GM18505 (cell line): ENCODE measurements at regions not wholly inside any gene's neighbourhood (a gene's known extent, or its start where the extent isn't known, plus 50 kb on each side); places are given as distances from the start of the nearest gene placed in this dataset.
"Not testable (repeated sequence)": the region's sequence is repeated elsewhere in the genome, so short reads cannot be mapped to it uniquely, and the experiment has no call there.

ENCODE experiments used
- ATAC-seq: cut with Tn5 transposase; IDR thresholded peaks from one replicate; pipeline ENCODE4 v1.9.1; 2021; ENCODE audit not compliant: unreplicated experiment
- POLR2A ChIP-seq: IDR thresholded peaks from 4 replicates; pipeline ENCODE4 v1.6.1; 2011; ENCODE audit warnings: borderline replicate concordance; ENCODE audit not compliant: insufficient read depth, insufficient read length; ENCODE audit errors: extremely low read depth

DNA sequence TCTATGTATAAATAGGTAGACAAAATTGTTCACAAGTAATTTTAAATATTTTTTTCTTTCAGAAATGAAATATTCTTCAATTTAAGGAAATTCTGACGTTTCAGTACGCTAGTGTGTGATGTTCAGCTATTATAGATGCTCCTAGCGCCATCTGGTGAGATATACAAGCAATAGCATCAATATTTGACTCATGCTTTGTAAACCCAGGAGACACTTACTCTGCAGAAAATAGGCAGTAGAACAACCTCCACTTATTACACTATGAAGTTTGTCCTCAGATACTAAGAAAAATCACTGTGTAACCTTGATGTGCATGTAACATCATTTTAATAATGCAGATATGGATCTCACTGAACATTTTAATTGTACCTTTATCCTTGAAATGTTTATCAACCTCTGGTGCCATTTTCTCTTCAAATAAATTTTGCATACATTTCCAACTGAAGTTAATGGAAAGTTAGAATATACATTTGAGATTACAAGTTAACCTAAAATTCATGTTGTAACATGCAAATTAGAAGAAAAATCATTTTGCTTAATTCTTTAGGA lies 151.5 kb upstream of the FAM3C start:
- no peak for TF ChIP-seq POLR2A
- ATAC-seq = peak; percentile 81

DNA sequence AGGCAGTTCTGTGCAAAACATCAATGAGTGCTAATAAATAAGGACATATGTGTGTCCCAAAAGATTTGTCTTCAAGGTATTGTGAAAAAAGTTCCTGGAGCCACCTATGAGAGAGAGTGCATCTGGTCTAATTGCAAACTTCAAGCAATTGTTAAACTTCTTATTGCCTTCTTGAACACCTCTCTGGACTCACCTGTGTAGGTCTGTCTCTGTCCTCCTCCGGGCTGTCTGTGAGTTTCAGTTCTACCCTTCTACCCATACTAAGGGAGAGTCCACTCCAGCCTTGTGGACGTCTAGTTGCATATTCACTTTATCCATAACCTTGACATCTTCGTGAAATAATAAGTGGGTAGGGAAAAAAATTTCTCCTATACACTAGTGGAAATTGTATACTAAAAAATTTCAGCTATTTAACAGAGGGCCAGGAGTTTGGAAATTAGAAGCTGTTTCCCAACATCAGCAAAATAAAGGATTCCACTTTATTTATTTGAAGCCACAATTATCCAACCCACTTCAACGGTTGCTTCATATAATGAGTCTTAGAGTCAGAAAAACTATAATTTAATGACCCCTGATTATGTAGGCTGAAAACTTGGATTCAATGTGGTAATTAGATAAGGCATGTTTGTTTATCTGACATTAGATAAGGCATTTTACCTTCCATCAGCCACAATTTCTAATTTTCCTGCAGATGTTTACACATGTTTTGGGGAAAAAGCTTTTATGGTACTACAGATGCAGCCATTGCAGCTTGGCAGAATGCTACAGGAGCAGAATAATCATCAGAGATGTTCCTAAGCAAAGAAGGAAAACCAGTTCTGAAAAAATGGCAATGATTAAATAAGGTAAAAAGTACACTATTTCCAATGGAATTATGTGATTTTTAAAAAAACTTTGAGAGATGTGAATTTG lies 150.8 kb upstream of the FAM3C start:
- no peak for ATAC-seq
- no peak for TF ChIP-seq POLR2A

- no peak for TF ChIP-seq POLR2A
- no peak for ATAC-seq
Measured at GRCh38 chr7:121545418-121545817, 149.3 kb upstream of the FAM3C start.

- no peak for TF ChIP-seq POLR2A
- ATAC-seq = peak; percentile 79
Measured at GRCh38 chr7:121544726-121545125, 148.6 kb upstream of the FAM3C start.

DNA sequence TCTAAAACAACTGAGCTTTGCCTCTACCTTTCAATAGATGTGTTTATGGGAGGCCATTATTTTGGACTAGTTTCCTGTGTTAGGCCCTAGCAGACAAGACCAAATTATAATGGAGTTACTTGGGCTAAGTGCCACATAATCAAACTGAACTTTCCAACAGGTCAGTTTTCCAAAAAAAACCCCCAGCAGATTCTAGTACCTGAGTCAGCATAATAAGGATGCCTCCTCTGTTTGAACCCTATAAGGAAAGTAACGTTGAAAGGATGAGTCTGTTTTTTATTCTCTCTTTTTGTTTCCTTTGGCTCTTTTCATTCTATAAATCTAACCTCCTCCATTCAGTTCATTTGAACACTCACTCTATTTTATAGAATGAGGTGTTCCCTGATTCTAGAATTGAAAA lies 148.1 kb upstream of the FAM3C start:
- TF ChIP-seq POLR2A = no peak
- ATAC-seq = no peak

- no peak for ATAC-seq
- no peak for TF ChIP-seq POLR2A
Measured at GRCh38 chr7:121541457-121541856, 145.3 kb upstream of the FAM3C start.

DNA sequence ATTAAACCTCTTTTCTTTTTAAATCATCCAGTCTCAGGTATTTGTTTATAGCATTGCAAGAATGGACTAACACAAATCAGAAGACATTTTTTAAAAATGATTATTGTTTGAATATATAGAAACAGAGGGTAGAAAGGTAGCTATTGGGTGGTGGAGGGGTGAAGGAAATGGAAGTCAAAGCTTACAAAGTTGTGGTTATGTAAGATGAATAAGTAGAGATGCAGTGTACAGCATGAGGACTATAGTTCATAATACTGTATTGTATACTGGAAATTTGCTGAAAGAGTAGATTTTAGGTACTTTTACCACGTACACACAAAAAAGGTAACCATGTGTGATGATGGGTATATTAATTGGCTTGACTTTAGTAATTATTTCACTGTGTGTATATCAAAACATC lies 144.0 kb upstream of the FAM3C start:
- no peak for TF ChIP-seq POLR2A
- no peak for ATAC-seq

DNA sequence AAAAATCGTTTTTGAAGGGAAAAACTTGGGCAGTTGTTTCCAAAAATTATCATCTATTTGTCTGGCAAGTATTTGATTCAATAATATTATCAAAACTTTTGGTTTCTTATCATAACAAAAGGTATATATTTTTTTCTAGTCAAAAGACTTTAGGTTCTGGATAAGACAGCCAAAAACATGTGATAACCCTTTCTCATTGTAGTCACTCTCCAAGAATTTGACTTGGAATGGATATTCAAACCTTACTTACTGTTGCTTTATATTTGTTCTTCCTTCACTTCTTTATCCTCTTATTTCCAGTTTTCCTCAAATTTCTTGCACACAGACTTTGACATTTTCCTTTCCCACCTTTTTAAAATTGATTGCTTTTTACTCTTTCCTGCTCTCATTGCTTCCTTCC lies 140.9 kb upstream of the FAM3C start:
- TF ChIP-seq POLR2A = no peak
- ATAC-seq = no peak

DNA sequence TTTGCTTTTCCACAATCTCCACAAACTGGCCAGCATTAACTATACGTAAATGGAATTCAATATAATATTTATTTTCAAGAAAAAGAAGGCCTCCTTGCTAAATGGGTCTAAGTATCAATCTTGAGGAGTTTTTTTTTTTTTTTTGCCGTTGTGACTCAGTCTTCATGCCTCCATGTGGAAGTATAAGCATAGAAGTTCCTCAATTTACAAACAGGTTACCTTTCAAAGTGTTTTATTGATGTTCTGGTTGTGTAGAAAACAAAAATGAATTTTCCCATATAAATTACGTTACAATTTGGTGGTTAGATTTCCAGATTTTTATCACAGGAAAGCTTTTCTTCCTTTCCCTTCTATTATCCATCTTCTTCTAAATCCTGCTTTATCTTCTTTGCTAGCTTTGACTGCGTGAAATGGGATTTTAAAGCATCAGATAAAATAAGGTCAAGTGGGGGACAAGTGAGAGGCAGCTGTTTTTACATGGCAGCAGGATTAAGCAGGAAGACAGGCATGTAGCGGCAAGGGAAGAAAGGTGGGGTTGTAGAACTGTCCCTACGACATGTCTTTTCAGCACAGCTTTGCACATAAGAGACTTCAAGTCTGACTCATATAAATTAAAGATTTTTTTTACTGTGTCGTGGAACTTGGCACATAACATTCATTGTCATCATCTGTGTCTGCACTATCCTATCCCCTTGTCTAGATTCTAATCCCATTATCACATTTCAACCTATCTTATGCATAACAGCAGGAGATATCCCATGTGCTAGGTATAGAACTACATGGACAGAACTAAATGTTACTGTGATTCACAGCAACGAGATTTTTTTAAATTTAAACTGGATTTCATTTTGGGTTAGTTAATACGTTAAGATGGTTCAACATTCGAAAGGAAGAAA lies 135.3 kb upstream of the FAM3C start:
- ATAC-seq = no peak

GRCh38 chr7:121530227-121531174 lies 134.4 kb upstream of the FAM3C start:
- TF ChIP-seq POLR2A = no peak
- peak; percentile 100 for ATAC-seq

More for the DNA sequence above, 135.3 kb upstream of the FAM3C start:
- no peak for TF ChIP-seq POLR2A

DNA sequence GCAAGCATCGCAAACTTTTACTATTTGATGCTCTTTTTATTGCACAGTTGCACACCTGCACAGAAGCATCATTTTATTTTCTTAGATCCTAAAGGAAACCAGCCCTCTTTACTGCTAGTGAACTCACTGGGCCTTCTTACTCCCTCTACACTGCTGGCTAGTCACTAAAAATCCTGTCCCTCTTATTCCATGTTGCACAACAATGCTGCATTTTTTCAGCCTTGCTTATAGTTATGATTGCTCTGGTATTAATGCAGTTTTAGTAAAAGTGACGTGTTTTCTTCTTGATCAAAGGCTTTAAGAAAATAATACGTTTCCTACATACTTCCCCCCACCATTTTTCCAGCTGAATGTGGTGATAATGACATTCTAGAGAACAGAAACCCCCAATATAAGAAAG lies 132.9 kb upstream of the FAM3C start:
- ATAC-seq = no peak
- TF ChIP-seq POLR2A = no peak

GRCh38 chr7:121526210-121526609 lies 130.1 kb upstream of the FAM3C start:
- ATAC-seq = not testable (repeated sequence)

GRCh38 chr7:121525155-121525819 lies 129.2 kb upstream of the FAM3C start:
- no peak for ATAC-seq
- TF ChIP-seq POLR2A = no peak
